ENCODE measurements at regions not wholly inside any gene's neighbourhood (a gene's known extent, or its start where the extent isn't known, plus 50 kb on each side); places are given as distances from the start of the nearest gene placed in this dataset.

- no peak overlapping the region for H2BK12ac ChIP-seq (ENCODE audit: insufficient read length, low read depth, low read length)
- no peak overlapping the region for H3K56ac ChIP-seq (ENCODE audit: insufficient read length, low read depth, low read length)
- no peak overlapping the region for H2BK5ac ChIP-seq (ENCODE audit: insufficient read length, low read length)
- no peak overlapping the region for H2BK120ac ChIP-seq (ENCODE audit: low read depth, low read length, poor library complexity, severe bottlenecking)
- H3K9me3 ChIP-seq (ENCODE audit: control insufficient read depth, low read depth, low read length): no peaks in the 10 kb centered on the region
- WGBS (ENCODE audit: extremely low coverage, insufficient read length, low lambda C conversion rate): no CpG with 5 or more reads among the region's 10 CpGs
- no peak overlapping the region for H4K91ac ChIP-seq (ENCODE audit: insufficient read length, low read depth, low read length)
- peaks cover 14% of the 10 kb centered on the region for H3K27me3 Mint-ChIP-seq (ENCODE audit: low read depth)
- DNase-seq: no peak
- no peaks in the 10 kb centered on the region for H3K79me1 ChIP-seq (ENCODE audit: insufficient read depth, low read depth, low read length, poor library complexity, severe bottlenecking)
- peaks cover 3% of the 10 kb centered on the region for H4K20me1 ChIP-seq (ENCODE audit: control insufficient read depth, insufficient read depth, insufficient read length)
- H3K9me3 Mint-ChIP-seq: no peaks in the 10 kb centered on the region
- H3K27me3 ChIP-seq (ENCODE audit: insufficient read depth, low read length): no peaks in the 10 kb centered on the region
- TF ChIP-seq, protein P1, sequence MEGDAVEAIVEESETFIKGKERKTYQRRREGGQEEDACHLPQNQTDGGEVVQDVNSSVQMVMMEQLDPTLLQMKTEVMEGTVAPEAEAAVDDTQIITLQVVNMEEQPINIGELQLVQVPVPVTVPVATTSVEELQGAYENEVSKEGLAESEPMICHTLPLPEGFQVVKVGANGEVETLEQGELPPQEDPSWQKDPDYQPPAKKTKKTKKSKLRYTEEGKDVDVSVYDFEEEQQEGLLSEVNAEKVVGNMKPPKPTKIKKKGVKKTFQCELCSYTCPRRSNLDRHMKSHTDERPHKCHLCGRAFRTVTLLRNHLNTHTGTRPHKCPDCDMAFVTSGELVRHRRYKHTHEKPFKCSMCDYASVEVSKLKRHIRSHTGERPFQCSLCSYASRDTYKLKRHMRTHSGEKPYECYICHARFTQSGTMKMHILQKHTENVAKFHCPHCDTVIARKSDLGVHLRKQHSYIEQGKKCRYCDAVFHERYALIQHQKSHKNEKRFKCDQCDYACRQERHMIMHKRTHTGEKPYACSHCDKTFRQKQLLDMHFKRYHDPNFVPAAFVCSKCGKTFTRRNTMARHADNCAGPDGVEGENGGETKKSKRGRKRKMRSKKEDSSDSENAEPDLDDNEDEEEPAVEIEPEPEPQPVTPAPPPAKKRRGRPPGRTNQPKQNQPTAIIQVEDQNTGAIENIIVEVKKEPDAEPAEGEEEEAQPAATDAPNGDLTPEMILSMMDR (conservative IDR thresholded peaks at IDR 0.05): no peak
- H3K4ac ChIP-seq (ENCODE audit: low read depth, low read length): no peak overlapping the region
- no peak overlapping the region for H3K14ac ChIP-seq (ENCODE audit: insufficient read depth, low read length)
- H2BK20ac ChIP-seq (ENCODE audit: low read depth, low read length, poor library complexity, severe bottlenecking): no peak overlapping the region
- H2BK15ac ChIP-seq (ENCODE audit: low read depth, low read length): no peak overlapping the region
- no peak overlapping the region for H3K9ac ChIP-seq (ENCODE audit: extremely low read depth, insufficient read length, low read length)
- H2AFZ ChIP-seq (ENCODE audit: low read length): no peak overlapping the region
- H3K23me2 ChIP-seq (ENCODE audit: insufficient read length, low read depth, low read length, poor library complexity, severe bottlenecking): no peaks in the 10 kb centered on the region
- H3K4me1 Mint-ChIP-seq: peaks cover 6 to 18% of the 10 kb centered on the region in 2 experiments
- no peak overlapping the region for H2AK5ac ChIP-seq (ENCODE audit: insufficient read length, low read length)
- H3K27ac Mint-ChIP-seq: no peak overlapping the region; a peak in 1 of 7 replicates
- H3K4me1 ChIP-seq (ENCODE audit: insufficient read depth, low read length): no peaks in the 10 kb centered on the region
- no peak overlapping the region for H4K8ac ChIP-seq (replicated peaks; ENCODE audit: insufficient read length, low read depth, low read length)
- H3K18ac ChIP-seq (ENCODE audit: insufficient read length, low read depth, low read length): no peak overlapping the region
- no peak overlapping the region for H3K23ac ChIP-seq (ENCODE audit: insufficient read length, low read depth, low read length)
- H3T11ph ChIP-seq (ENCODE audit: low read length): no peak overlapping the region
- no peak overlapping the region for H4K5ac ChIP-seq (ENCODE audit: insufficient read length, low read depth, low read length)
- H3K27ac ChIP-seq (ENCODE audit: insufficient read length, low read depth, low read length): no peak overlapping the region
- no peak overlapping the region for H3K4me2 ChIP-seq (ENCODE audit: insufficient read depth, insufficient read length, low read length)
- H3K4me3 Mint-ChIP-seq: no peak overlapping the region
- H3K36me3 Mint-ChIP-seq (ENCODE audit: insufficient read depth in 1 of 3, low read depth in 3 of 3): no peaks in the 10 kb centered on the region
- H3K79me2 ChIP-seq (ENCODE audit: insufficient read depth, low read length): no peaks in the 10 kb centered on the region
Measured at GRCh38 chr1:34324879-34325440, 148.3 kb downstream of the C1orf94 start.

Data from H9 (cell line).